ENCODE measurements at regions not wholly inside any gene's neighbourhood (a gene's known extent, or its start where the extent isn't known, plus 50 kb on each side); places are given as distances from the start of the nearest gene placed in this dataset.

DNA sequence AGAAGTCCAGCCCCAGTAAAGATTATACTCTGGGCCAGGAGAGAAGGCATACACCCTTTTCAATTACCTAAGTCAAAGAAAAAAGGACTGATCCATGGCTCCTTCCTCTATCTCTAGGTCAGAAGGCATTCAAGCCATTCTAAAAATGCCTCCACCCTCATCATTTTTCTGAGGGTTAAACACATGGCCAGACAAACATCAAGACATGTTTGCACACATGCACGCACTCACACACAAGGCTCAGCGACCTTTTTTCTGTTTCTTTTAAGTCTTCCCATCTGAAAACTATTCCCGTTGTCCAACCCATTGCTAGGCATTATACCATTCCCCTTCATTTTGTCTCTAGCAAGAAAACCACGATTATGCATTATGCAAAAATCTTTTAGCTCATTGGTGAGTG is 126.6 kb downstream of the EN1 start:
- H3K9me3 ChIP-seq = no peaks in the 10 kb centered on the region
- TF ChIP-seq POLR2A (IDR thresholded peaks at IDR 0.05) (no peak), CTCF (IDR thresholded peaks at IDR 0.05 in 4 of 5, conservative IDR thresholded peaks at IDR 0.05 in 1 of 5) (no peak)
- in situ Hi-C loops (cut with MboI; ENCODE audit: low sequenced_read_pairs in 4 of 4) (no loop called here), intact Hi-C loops (cut with DNase I; ENCODE audit: low total_unique reads) (no loop called here)
- no peaks in the 10 kb centered on the region for H3K27me3 ChIP-seq
- H3K4me1 ChIP-seq = no peaks in the 10 kb centered on the region
- no peaks in the 10 kb centered on the region for H3K36me3 ChIP-seq
- ATAC-seq (no peak), DNase-seq (no peak)
- no peak overlapping the region for H3K27ac ChIP-seq
- H3K4me3 ChIP-seq = no peak overlapping the region

DNA sequence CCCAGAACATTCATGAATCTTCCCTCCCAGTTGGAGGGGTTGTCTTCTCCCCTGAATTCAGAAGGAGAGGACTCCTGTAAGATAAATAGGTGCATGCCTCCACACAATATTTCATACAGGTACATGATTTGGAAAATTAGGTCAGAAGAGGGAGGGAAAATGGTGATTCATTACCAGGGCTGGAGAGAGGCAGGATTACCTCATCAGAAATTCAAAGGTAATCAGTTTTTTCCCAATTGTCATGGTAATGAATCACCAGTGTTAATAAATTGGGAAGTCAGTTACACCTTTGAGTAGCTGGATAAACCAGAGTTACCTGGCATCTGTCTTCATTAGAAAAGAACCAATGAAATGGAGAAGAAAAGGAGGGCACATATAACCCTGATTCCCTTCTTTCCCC is 128.5 kb downstream of the EN1 start:
- no peaks in the 10 kb centered on the region for H3K27me3 ChIP-seq
- no peak overlapping the region for H3K4me3 ChIP-seq
- no peaks in the 10 kb centered on the region for H3K36me3 ChIP-seq
- no peaks in the 10 kb centered on the region for H3K4me1 ChIP-seq
- DNase-seq (no peak), ATAC-seq (no peak)
- no peak overlapping the region for H3K27ac ChIP-seq
- no peak for TF ChIP-seq POLR2A (IDR thresholded peaks at IDR 0.05)
- no peak for TF ChIP-seq CTCF (IDR thresholded peaks at IDR 0.05 in 4 of 5, conservative IDR thresholded peaks at IDR 0.05 in 1 of 5)
- H3K9me3 ChIP-seq = no peaks in the 10 kb centered on the region
- intact Hi-C loops (cut with DNase I; ENCODE audit: low total_unique reads) (no loop called here), in situ Hi-C loops (cut with MboI; ENCODE audit: low sequenced_read_pairs in 4 of 4) (no loop called here)

- Histone ChIP-seq H3K27me3 (no peaks in the 10 kb centered on the region), H3K4me3 (no peak overlapping the region), H3K27ac (no peak overlapping the region), H3K4me1 (no peaks in the 10 kb centered on the region), H3K36me3 (no peaks in the 10 kb centered on the region), H3K9me3 (no peaks in the 10 kb centered on the region)
- in situ Hi-C loops (cut with MboI; ENCODE audit: low sequenced_read_pairs in 4 of 4) (no loop called here), intact Hi-C loops (cut with DNase I; ENCODE audit: low total_unique reads) (no loop called here)
- no peak for DNase-seq
- ATAC-seq = no peak
- no peak for TF ChIP-seq POLR2A (IDR thresholded peaks at IDR 0.05)
- no peak for TF ChIP-seq CTCF (IDR thresholded peaks at IDR 0.05 in 4 of 5, conservative IDR thresholded peaks at IDR 0.05 in 1 of 5)
Measured at GRCh38 chr2:118716102-118716501, 131.3 kb downstream of the EN1 start.

DNA sequence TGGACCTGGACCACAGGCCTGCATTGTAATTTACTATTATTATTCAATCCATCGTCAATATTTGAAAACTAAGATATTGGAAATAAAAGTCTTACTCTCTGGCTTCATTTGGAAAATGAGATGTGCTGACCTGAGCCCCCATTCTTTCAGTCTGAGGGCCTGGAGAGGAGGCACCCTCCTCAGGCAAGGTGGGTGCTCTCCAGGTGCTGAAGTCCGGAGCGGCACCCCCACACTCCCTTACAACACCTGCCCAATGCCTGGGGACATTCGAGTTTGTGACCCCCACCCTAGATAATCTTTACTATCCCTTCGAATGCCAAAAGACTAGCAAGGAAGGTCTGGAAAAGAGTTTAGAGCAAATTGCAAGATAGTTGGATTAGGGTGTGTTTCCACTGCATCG is 133.3 kb downstream of the EN1 start:
- in situ Hi-C loops (cut with MboI; ENCODE audit: low sequenced_read_pairs in 4 of 4) (no loop called here), intact Hi-C loops (cut with DNase I; ENCODE audit: low total_unique reads) (no loop called here)
- ATAC-seq (no peak), DNase-seq (no peak)
- TF ChIP-seq CTCF (IDR thresholded peaks at IDR 0.05 in 4 of 5, conservative IDR thresholded peaks at IDR 0.05 in 1 of 5) (no peak), POLR2A (IDR thresholded peaks at IDR 0.05) (no peak)
- H3K27me3 ChIP-seq = no peaks in the 10 kb centered on the region
- no peaks in the 10 kb centered on the region for H3K36me3 ChIP-seq
- no peak overlapping the region for H3K4me3 ChIP-seq
- no peaks in the 10 kb centered on the region for H3K4me1 ChIP-seq
- no peaks in the 10 kb centered on the region for H3K9me3 ChIP-seq
- no peak overlapping the region for H3K27ac ChIP-seq

GRCh38 chr2:118711603-118712002 is 135.8 kb downstream of the EN1 start:
- intact Hi-C loops (cut with DNase I; ENCODE audit: low total_unique reads) = no loop called here
- no peak overlapping the region for H3K4me3 ChIP-seq
- in situ Hi-C loops (cut with MboI; ENCODE audit: low sequenced_read_pairs in 4 of 4) = no loop called here
- DNase-seq (no peak), ATAC-seq (no peak)
- no peaks in the 10 kb centered on the region for H3K9me3 ChIP-seq
- H3K27ac ChIP-seq = no peak overlapping the region
- no peaks in the 10 kb centered on the region for H3K4me1 ChIP-seq
- H3K36me3 ChIP-seq = no peaks in the 10 kb centered on the region
- H3K27me3 ChIP-seq = no peaks in the 10 kb centered on the region
- TF ChIP-seq POLR2A (IDR thresholded peaks at IDR 0.05) (no peak), CTCF (IDR thresholded peaks at IDR 0.05 in 4 of 5, conservative IDR thresholded peaks at IDR 0.05 in 1 of 5) (no peak)
